Endothelial cell of umbilical vein (primary cell): ENCODE measurements at regions not wholly inside any gene's neighbourhood (a gene's known extent, or its start where the extent isn't known, plus 50 kb on each side); places are given as distances from the start of the nearest gene placed in this dataset.

ENCODE experiments used
- EZH2 ChIP-seq: IDR thresholded peaks from 2 replicates; pipeline ENCODE4 v1.6.1; 2012; ENCODE audit warnings: borderline replicate concordance, low read depth, mild to moderate bottlenecking, moderate library complexity, low read length, inconsistent platforms; ENCODE audit not compliant: severe bottlenecking
- JUN ChIP-seq: IDR thresholded peaks from 2 replicates; pipeline ENCODE4 v1.6.1; 2011; ENCODE audit warnings: borderline replicate concordance, low read depth; ENCODE audit not compliant: insufficient read length, insufficient read depth
- MAX ChIP-seq: IDR thresholded peaks from 2 replicates; pipeline ENCODE4 v1.6.1; 2011; ENCODE audit not compliant: insufficient read depth, insufficient read length
- POLR2A ChIP-seq: IDR thresholded peaks from 2 replicates; pipeline ENCODE4 v1.6.1; 2012; ENCODE audit warnings: low read depth, mild to moderate bottlenecking, control low read depth, low read length
- POLR2AphosphoS5 ChIP-seq: IDR thresholded peaks from 2 replicates; pipeline ENCODE4 v1.6.1; 2012; ENCODE audit warnings: low read depth, mild to moderate bottlenecking, control low read depth, low read length, moderate library complexity; ENCODE audit not compliant: insufficient read depth

- TF ChIP-seq EZH2 (no peak), MAX (no peak), POLR2A (no peak), JUN (no peak), POLR2AphosphoS5 (no peak)
These were observed 328.0 kb upstream of the DNAJC19 start for GRCh38 chr3:181317508-181317907.
